HCT116 (cell line): ENCODE measurements at regions not wholly inside any gene's neighbourhood (a gene's known extent, or its start where the extent isn't known, plus 50 kb on each side); places are given as distances from the start of the nearest gene placed in this dataset.

Experiments
- ATAC-seq: fragments of 200-7000 bp; cut with Tn5 transposase; 2 replicates; pipeline ENCODE4 v1.9.1; 2020; ENCODE audit warnings: mild to moderate bottlenecking, moderate library complexity
- BruUV-seq: library from RNA; stranded (reverse); fragments of 400-500 nt; replicated peaks from 2 replicates; lab custom pipeline; 2021; lab: Mats Ljungman, UMichigan
- CTCF ChIA-PET: fragments of 300-600 bp; sonication (Branson Sonifier 250); formaldehyde crosslinking; loops from one replicate; lab custom pipeline; 2021; ENCODE audit warnings: antibody characterized with exemption; lab: Charles Lee
- POLR2A ChIA-PET: fragments of 300-600, 350-600 bp; sonication (Branson Sonifier 250); formaldehyde crosslinking; loops from one replicate; lab custom pipeline; 2021; ENCODE audit warnings: antibody characterized with exemption; lab: Charles Lee
- RAD21 ChIA-PET, 2 experiments: fragments of 300-600 bp; sonication (Branson Sonifier 250); formaldehyde crosslinking; loops; one replicate each; lab custom pipeline; 2023; ENCODE audit warnings: low total read pairs in 2 of 2; ENCODE audit not compliant: uncharacterized antibody in 2 of 2, unreplicated experiment in 2 of 2, low non-redundant PET in 1 of 2; lab: Charles Lee
- DNase-seq: peaks from one replicate; pipeline ENCODE4 v3.0.0-alpha.2; 2010; ENCODE audit warnings: low read depth, low spot score
- H2AFZ ChIP-seq: fragments of 200-600 bp; shearing (Covaris generic), sonication (generic); 2 replicates; pipeline ENCODE4 v1.6.1; 2017; ENCODE audit warnings: low read depth, mixed run types, mixed read lengths, antibody characterized with exemption, low read length; ENCODE audit not compliant: poor library complexity, severe bottlenecking
- H3K27ac ChIP-seq: 2 replicates; pipeline ENCODE4 v1.5.1; 2012; ENCODE audit warnings: low read depth, low read length
- H3K27me3 ChIP-seq: fragments of 200-600 bp; sonication (generic); 2 replicates; pipeline ENCODE4 v1.6.1; 2016; ENCODE audit warnings: mixed run types, low read length, mixed read lengths; ENCODE audit not compliant: insufficient read depth
- H3K36me3 ChIP-seq, 2 experiments: fragments of 200-500 bp in 1 of 2; fragments of 200-600 bp in 1 of 2; sonication (Bioruptor generic) in 1 of 2; sonication (generic) in 1 of 2; 2 replicates each; pipeline versions ENCODE4 v1.5.1 to v1.6.1; 2014 to 2016; ENCODE audit warnings: low read length in 2 of 2, inconsistent platforms in 1 of 2, mixed read lengths in 1 of 2, mixed run types in 1 of 2; ENCODE audit not compliant: insufficient read depth in 2 of 2, control insufficient read depth in 1 of 2
- H3K4me1 ChIP-seq, 2 experiments: fragments of 200-600 bp in 1 of 2; sonication (generic) in 1 of 2; 2 replicates each; pipeline versions ENCODE4 v1.5.1 to v1.6.1; 2012 to 2017; ENCODE audit warnings: low read length in 2 of 2, inconsistent platforms in 1 of 2, mild to moderate bottlenecking in 1 of 2, mixed read lengths in 1 of 2, mixed run types in 1 of 2, moderate library complexity in 1 of 2; ENCODE audit not compliant: insufficient read depth in 2 of 2, control insufficient read depth in 1 of 2
- H3K4me2 ChIP-seq: fragments of 200-600 bp; sonication (generic); 2 replicates; pipeline ENCODE4 v1.6.1; 2017; ENCODE audit warnings: mixed run types, low read length, mixed read lengths
- H3K4me3 ChIP-seq, 2 experiments: fragments of 200-600 bp in 1 of 2; sonication (generic) in 1 of 2; replicated peaks in 1 of 2; 2 replicates each; pipeline ENCODE4 v1.5.1; 2011 to 2016; ENCODE audit warnings: low read length in 2 of 2, control low read depth in 1 of 2, low read depth in 1 of 2, mild to moderate bottlenecking in 1 of 2, mixed read lengths in 1 of 2, mixed run types in 1 of 2
- H3K79me2 ChIP-seq: fragments of 200-600 bp; sonication (generic); 2 replicates; pipeline ENCODE4 v1.6.1; 2017; ENCODE audit warnings: mild to moderate bottlenecking, mixed run types, low read length, moderate library complexity, mixed read lengths; ENCODE audit not compliant: insufficient read depth
- H3K9ac ChIP-seq: fragments of 200-600 bp; sonication (generic); 2 replicates; pipeline ENCODE4 v1.6.1; 2016; ENCODE audit warnings: low read length, mixed read lengths
- H3K9me2 ChIP-seq: fragments of 200-600 bp; sonication (generic), shearing (Covaris generic); 2 replicates; pipeline ENCODE4 v1.6.1; 2017; ENCODE audit warnings: mixed run types, mild to moderate bottlenecking, moderate library complexity; ENCODE audit not compliant: insufficient read depth
- H3K9me3 ChIP-seq, 2 experiments: fragments of 200-500 bp in 1 of 2; fragments of 200-600 bp in 1 of 2; sonication (Bioruptor generic) in 1 of 2; sonication (generic) in 1 of 2; 2 replicates each; pipeline ENCODE4 v1.6.1; 2014 to 2017; ENCODE audit warnings: low read length in 2 of 2, mixed read lengths in 2 of 2, inconsistent platforms in 1 of 2, low read depth in 1 of 2, mild to moderate bottlenecking in 1 of 2, mixed run types in 1 of 2, moderate library complexity in 1 of 2; ENCODE audit not compliant: control insufficient read depth in 1 of 2, insufficient read depth in 1 of 2
- H4K20me1 ChIP-seq: fragments of 200-600 bp; sonication (generic), shearing (Covaris generic); 2 replicates; pipeline ENCODE4 v1.6.1; 2017; ENCODE audit warnings: mixed run types, mild to moderate bottlenecking, moderate library complexity; ENCODE audit not compliant: insufficient read depth
- CBX3 ChIP-seq: IDR thresholded peaks from 2 replicates; pipeline ENCODE4 v1.6.1; 2012; ENCODE audit warnings: low read depth
- JUND ChIP-seq: IDR thresholded peaks from 2 replicates; pipeline ENCODE4 v1.6.1; 2012
- ZNF274 ChIP-seq: fragments of 200-500 bp; sonication (Bioruptor generic); IDR thresholded peaks from 2 replicates; pipeline ENCODE4 v1.6.1; 2014; ENCODE audit warnings: mild to moderate bottlenecking, low read depth, low read length, inconsistent platforms
- intact Hi-C: fragments of 100-400 bp; cut with micrococcal nuclease; formaldehyde crosslinking; loops from 2 replicates; pipeline ENCODE4 v1.10.0; 2022
- TF ChIP-seq, protein P1 (sequence below): IDR thresholded peaks from 2 replicates; pipeline ENCODE4 v1.6.1; 2012

DNA sequence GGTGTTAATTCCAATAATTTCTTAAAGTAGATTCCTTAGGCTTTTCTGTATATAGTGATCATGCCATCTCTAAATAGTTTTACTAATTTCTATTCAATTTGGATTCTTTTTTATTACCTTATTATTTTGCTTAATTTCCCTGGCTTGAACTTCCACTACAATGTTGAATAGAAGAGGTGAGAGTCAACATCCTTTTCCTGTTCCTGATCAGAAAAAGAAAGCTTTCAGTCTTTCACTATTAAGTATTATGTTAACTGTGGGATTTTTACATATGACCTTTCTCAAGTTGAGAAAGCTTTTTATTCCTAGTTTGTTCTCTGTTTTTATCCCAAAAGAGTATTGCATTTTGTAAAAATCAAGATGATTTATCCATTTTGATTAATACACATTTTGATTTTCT lies 574.5 kb upstream of the TLE4 start:
- DNase-seq (no peak), ATAC-seq (no peak)
- ChIA-PET CTCF (no interaction called here), POLR2A (no interaction called here), RAD21 (no interaction called here)
- intact Hi-C loops = no loop called here
- Histone ChIP-seq H3K4me2 (no peak overlapping the region), H2AFZ (no peak overlapping the region), H3K9me3 (no peaks in the 10 kb centered on the region), H3K79me2 (no peaks in the 10 kb centered on the region), H3K27me3 (no peaks in the 10 kb centered on the region), H3K4me1 (no peaks in the 10 kb centered on the region), H3K27ac (no peak overlapping the region), H3K9me2 (no peaks in the 10 kb centered on the region), H3K4me3 (no peak overlapping the region), H3K36me3 (no peaks in the 10 kb centered on the region), H4K20me1 (no peaks in the 10 kb centered on the region), H3K9ac (no peak overlapping the region)
- BruUV-seq = no TSS peak
- TF ChIP-seq, protein P1, sequence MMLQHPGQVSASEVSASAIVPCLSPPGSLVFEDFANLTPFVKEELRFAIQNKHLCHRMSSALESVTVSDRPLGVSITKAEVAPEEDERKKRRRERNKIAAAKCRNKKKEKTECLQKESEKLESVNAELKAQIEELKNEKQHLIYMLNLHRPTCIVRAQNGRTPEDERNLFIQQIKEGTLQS = no peak
- TF ChIP-seq CBX3 (no peak), JUND (no peak), ZNF274 (no peak)

DNA sequence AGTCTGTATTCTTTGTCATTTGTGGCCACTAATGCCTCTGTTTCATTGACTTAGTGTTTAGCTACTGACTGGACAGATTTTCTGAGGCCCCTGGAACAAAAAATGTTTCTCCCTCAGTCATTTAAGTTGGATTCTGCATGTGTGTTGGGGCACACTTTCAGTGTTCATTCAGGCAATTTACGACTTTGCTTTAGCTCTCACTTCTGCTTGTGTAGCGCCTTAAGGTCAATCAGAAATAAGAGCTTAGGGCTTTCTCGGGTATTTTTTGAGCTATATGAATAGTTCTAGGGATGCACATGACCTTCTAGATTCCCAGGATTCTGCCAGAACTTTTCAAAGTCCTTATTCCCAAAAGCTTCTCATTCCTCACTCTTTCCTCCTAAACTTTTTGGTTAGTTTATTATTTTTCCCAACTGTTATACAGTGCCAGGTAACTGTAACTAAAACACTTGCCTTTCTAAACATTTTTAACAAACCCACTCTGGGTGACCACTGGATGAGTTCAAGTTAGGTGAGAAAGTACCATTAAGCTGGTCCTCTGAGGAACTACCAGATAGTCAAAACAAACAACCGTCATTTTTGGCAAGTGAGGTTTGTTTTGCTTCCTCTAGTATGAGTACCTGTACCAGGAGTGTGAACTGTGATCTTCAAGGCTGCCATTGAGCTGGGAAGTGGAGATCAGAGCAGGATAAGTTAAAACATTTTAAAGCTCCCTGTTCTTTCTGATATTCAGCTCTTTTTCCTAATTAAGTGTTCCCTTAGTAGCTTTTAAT lies 571.3 kb upstream of the TLE4 start:
- H2AFZ ChIP-seq = no peak overlapping the region
- ChIA-PET RAD21 (no interaction called here), POLR2A (no interaction called here), CTCF (no interaction called here)
- no peaks in the 10 kb centered on the region for H3K9me3 ChIP-seq
- no peaks in the 10 kb centered on the region for H3K9me2 ChIP-seq
- no peaks in the 10 kb centered on the region for H4K20me1 ChIP-seq
- intact Hi-C loops = no loop called here
- no peak overlapping the region for H3K27ac ChIP-seq
- H3K4me3 ChIP-seq = no peak overlapping the region
- DNase-seq (no peak), ATAC-seq (no peak)
- no peaks in the 10 kb centered on the region for H3K27me3 ChIP-seq
- H3K9ac ChIP-seq = no peak overlapping the region
- no peak for TF ChIP-seq ZNF274
- H3K36me3 ChIP-seq = no peaks in the 10 kb centered on the region
- H3K4me1 ChIP-seq = no peaks in the 10 kb centered on the region
- H3K79me2 ChIP-seq = no peaks in the 10 kb centered on the region
- H3K4me2 ChIP-seq = no peak overlapping the region
- BruUV-seq = no TSS peak
